Naive B cell (primary cell): ENCODE measurements at regions not wholly inside any gene's neighbourhood (a gene's known extent, or its start where the extent isn't known, plus 50 kb on each side); places are given as distances from the start of the nearest gene placed in this dataset.

Experiments used
- ATAC-seq, 2 donors: fragments of 150-1000 bp; cut with Tn5 transposase; 2 replicates each; pipeline ENCODE4 v1.10.0; 2021; ENCODE audit warnings: low read depth in 2 of 2, mild to moderate bottlenecking in 2 of 2, moderate library complexity in 2 of 2
- DNase-seq: peaks from one replicate; pipeline ENCODE4 v3.0.0; 2022
- H3K27ac Mint-ChIP-seq, 6 donors: one replicate each; pipeline ENCODE4 v1.8.0; 2020 to 2022; ENCODE audit warnings: mild to moderate bottlenecking in 6 of 6, mixed read lengths in 6 of 6, moderate library complexity in 5 of 6, inconsistent platforms in 2 of 6
- H3K27me3 Mint-ChIP-seq, 3 donors: one replicate each; pipeline ENCODE4 v1.8.0; 2021 to 2022; ENCODE audit warnings: mixed read lengths in 3 of 3, mild to moderate bottlenecking in 1 of 3
- H3K36me3 Mint-ChIP-seq, 2 donors: one replicate each; pipeline ENCODE4 v1.8.0; 2020 to 2022; ENCODE audit warnings: mixed read lengths in 2 of 2, inconsistent platforms in 1 of 2, mild to moderate bottlenecking in 1 of 2
- H3K4me1 Mint-ChIP-seq, 3 donors: one replicate each; pipeline ENCODE4 v1.8.0; 2020 to 2022; ENCODE audit warnings: mixed read lengths in 3 of 3, inconsistent platforms in 1 of 3, mild to moderate bottlenecking in 1 of 3, moderate library complexity in 1 of 3
- H3K4me3 Mint-ChIP-seq, 8 donors: one replicate each; pipeline ENCODE4 v1.8.0; 2020 to 2022; ENCODE audit warnings: mild to moderate bottlenecking in 8 of 8, mixed read lengths in 8 of 8, moderate library complexity in 8 of 8, inconsistent platforms in 2 of 8
- H3K9me3 Mint-ChIP-seq, 7 donors: one replicate each; pipeline ENCODE4 v1.8.0; 2020 to 2022; ENCODE audit warnings: mixed read lengths in 7 of 7, mild to moderate bottlenecking in 5 of 7, inconsistent platforms in 2 of 7, moderate library complexity in 1 of 7

DNA sequence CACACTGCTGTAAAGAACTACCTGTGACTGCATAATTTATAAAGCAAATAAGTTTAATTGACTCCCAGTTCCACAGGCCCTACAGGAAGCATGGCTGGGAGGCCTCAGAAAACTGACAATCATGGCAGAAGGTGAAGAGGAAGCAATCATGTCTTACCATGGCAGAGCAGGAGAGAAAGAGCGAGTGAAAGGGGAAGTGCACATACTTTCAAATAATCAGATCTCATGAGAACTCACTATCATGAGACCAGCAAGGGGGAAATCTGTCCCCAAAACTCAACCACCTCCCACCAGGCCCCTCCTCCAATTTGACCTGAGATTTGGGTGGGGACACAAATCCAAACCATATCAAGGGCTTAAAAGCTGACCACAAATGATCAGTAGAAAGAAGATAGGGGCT lies 493.2 kb downstream of the PTPRC start:
- ATAC-seq (peak; percentile 79 to 96), DNase-seq (peak; percentile 20)
- H3K36me3 Mint-ChIP-seq: peaks cover 0 to 10% of the 10 kb centered on the region in 2 donors
- peaks cover 4 to 15% (median 5%) of the 10 kb centered on the region in 7 donors for H3K9me3 Mint-ChIP-seq
- peaks cover 5 to 8% (median 5%) of the 10 kb centered on the region in 3 donors for H3K27me3 Mint-ChIP-seq
- H3K4me3 Mint-ChIP-seq: no peak overlapping the region
- H3K27ac Mint-ChIP-seq: peak overlapping the region in 3 of 6 donors; percentile 65 to 86 (median 84)
- peaks cover 5 to 12% (median 11%) of the 10 kb centered on the region in 3 donors for H3K4me1 Mint-ChIP-seq

DNA sequence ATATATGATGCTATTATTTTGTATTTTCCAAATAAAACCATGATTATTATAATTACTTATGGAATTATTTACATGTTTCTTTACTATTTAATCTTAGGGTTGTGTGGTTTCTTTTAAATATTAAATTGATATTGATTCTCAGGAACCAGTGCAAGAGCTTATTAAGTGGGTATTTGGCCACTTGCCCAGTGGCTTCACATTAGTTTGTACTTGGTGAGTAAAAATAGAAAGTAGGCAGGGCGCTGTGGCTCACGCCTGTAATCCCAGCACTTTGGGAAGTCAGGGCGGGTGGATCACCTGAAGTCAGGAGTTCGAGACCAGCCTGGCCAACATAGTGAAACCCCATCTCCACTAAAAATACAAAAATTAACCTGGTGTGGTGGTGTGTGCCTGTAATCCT lies 497.1 kb downstream of the PTPRC start:
- peaks cover 0 to 10% of the 10 kb centered on the region in 2 donors for H3K36me3 Mint-ChIP-seq
- DNase-seq (no peak), ATAC-seq (no peak)
- H3K27ac Mint-ChIP-seq: no peak overlapping the region
- H3K27me3 Mint-ChIP-seq: peaks cover 25 to 32% (median 27%) of the 10 kb centered on the region in 3 donors
- no peak overlapping the region for H3K4me3 Mint-ChIP-seq
- H3K4me1 Mint-ChIP-seq: peaks cover 5 to 12% (median 11%) of the 10 kb centered on the region in 3 donors
- peaks cover 4 to 15% (median 5%) of the 10 kb centered on the region in 7 donors for H3K9me3 Mint-ChIP-seq

DNA sequence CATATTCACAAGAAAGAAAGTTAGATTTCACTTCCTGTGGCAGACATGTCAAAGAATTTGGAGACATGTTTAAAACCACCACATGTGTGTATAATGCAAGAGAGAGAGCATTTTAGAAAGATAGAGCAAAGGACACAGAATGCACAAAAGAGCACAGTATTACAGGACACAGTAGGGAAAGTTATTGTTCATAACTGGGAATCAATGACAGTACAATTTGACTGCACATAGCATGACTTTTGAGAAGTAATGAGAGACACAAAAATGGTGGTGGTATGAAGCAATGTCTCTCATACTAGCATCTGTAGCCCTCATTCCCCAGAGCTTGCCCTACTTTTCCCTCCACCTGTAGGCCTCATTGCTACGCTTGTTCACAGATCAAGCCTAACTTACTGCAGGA lies 499.2 kb downstream of the PTPRC start:
- peaks cover 33 to 41% (median 35%) of the 10 kb centered on the region in 3 donors for H3K27me3 Mint-ChIP-seq
- no peak for DNase-seq
- peaks cover 0 to 1% (median 0%) of the 10 kb centered on the region in 7 donors for H3K9me3 Mint-ChIP-seq
- peak overlapping the region in 1 of 6 donors; percentile 39 for H3K27ac Mint-ChIP-seq
- no peaks in the 10 kb centered on the region for H3K36me3 Mint-ChIP-seq
- H3K4me1 Mint-ChIP-seq: no peaks in the 10 kb centered on the region
- no peak overlapping the region for H3K4me3 Mint-ChIP-seq
- ATAC-seq: no peak

DNA sequence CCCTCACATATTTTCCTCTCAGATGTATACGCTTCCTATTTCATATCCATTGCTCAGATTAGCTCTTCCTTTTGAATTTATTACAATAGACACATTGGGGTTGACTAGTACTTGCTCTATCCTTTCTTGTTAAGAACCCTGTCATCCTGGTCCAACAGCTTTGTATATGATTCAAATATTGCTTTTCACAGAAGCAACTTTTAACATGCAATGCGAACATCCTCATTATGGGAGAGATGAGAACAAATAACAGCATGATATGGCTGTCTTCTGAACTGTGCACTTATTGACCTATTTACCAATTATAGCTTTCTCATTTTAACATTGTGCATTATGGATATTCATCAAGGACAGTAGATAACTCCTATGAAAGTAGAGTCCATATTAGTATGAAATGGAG lies 510.8 kb downstream of the PTPRC start:
- DNase-seq: no peak
- ATAC-seq: no peak
- Mint-ChIP-seq H3K4me1 (peaks cover 14 to 16% (median 15%) of the 10 kb centered on the region in 3 donors), H3K4me3 (no peak overlapping the region), H3K36me3 (no peaks in the 10 kb centered on the region), H3K27ac (no peak overlapping the region), H3K27me3 (peaks cover 66 to 76% (median 67%) of the 10 kb centered on the region in 3 donors), H3K9me3 (no peaks in the 10 kb centered on the region)

DNA sequence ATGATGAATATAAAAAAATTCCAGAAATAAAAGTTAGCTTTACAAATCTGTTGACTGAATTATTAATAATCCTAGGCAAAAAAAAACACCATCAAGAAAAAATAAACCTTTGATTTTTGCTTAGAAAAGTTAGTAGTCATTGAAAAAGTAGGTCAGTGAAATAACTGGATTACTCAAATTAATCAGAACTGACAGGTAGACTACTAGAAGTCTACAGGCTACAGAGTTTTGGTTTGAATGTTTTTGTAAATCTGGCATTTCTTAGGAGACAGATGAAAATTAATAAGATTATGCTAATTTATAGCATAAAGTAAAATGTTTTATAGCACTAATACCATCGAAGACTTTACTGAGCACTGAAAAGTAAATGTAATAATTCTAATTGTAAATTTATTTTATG lies 511.9 kb downstream of the PTPRC start:
- no peak for ATAC-seq

DNA sequence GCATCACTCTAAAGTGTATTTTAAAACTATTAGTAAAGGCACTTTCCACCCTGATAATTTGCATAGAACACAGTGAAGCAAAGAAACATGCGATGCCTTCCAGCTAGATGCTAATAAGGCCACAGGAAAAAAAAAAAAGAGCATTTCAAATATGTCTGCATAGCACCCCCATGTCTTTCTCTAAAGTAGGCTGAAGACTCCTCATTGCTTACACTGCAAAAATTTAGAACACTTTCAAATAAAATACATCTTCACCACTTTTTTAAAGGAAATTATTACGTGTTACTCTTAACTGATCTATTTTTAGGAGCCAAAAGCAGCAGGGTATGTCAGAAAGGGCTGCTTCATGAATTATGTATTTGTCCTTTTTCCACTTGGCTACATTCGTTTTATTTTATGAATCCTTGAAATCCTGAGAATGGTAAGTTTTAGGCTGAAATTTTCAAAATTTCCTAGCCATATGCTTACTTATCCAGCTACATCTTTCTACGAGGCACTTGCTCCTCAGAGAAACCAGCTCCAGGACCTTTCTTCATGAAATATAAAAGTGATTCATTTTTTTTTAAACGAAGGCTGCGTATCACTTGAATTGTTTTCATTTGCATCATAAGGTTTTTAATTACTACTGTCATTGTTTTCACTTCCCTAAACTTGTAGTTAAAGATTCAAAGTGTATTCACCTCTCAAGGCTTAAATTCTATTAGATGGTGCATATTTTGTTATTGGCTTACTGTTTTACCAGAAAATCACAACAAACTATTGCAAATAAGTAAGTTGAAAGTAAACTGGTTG lies 513.0 kb downstream of the PTPRC start:
- Mint-ChIP-seq H3K4me1 (peaks cover 14 to 16% (median 15%) of the 10 kb centered on the region in 3 donors), H3K36me3 (no peaks in the 10 kb centered on the region), H3K27ac (peak overlapping the region in 3 of 6 donors; percentile 22 to 28 (median 26)), H3K9me3 (no peaks in the 10 kb centered on the region), H3K27me3 (peaks cover 64 to 65% (median 65%) of the 10 kb centered on the region in 3 donors), H3K4me3 (peak overlapping the region in 6 of 8 donors; percentile 5 to 75 (median 44))
- ATAC-seq: peak; percentile 89 to 90
- peak; percentile 62 for DNase-seq

More for the DNA sequence above, 511.9 kb downstream of the PTPRC start:
- peaks cover 66 to 73% (median 68%) of the 10 kb centered on the region in 3 donors for H3K27me3 Mint-ChIP-seq
- peaks cover 14 to 16% (median 15%) of the 10 kb centered on the region in 3 donors for H3K4me1 Mint-ChIP-seq
- H3K9me3 Mint-ChIP-seq: no peaks in the 10 kb centered on the region
- H3K36me3 Mint-ChIP-seq: no peaks in the 10 kb centered on the region
- no peak overlapping the region for H3K27ac Mint-ChIP-seq
- DNase-seq: no peak
- H3K4me3 Mint-ChIP-seq: no peak overlapping the region

DNA sequence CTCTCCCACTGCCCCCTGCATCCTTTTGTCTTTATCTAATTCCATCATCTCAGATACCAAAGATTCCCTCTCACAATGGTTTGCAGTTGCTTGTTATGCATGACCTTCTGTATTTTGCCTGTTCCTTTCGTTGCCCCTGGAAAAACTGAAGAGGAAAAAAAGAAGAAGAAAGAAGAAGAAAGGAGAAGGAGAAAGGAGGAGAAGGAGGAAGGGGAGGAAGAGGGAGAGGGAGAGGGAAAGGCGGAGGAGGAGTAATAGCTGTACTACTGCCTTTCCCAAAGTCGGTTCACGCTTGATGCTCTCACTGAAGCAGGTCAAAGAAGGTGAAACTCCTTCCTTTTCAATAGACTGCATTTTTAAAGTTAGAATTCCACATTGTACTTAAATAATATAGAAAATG lies 513.8 kb downstream of the PTPRC start:
- H3K4me3 Mint-ChIP-seq: no peak overlapping the region
- H3K9me3 Mint-ChIP-seq: no peaks in the 10 kb centered on the region
- ATAC-seq (no peak), DNase-seq (no peak)
- no peaks in the 10 kb centered on the region for H3K36me3 Mint-ChIP-seq
- peaks cover 65% of the 10 kb centered on the region in 3 donors for H3K27me3 Mint-ChIP-seq
- peaks cover 14 to 16% (median 15%) of the 10 kb centered on the region in 3 donors for H3K4me1 Mint-ChIP-seq
- peak overlapping the region in 2 of 6 donors; percentile 48 to 88 for H3K27ac Mint-ChIP-seq

DNA sequence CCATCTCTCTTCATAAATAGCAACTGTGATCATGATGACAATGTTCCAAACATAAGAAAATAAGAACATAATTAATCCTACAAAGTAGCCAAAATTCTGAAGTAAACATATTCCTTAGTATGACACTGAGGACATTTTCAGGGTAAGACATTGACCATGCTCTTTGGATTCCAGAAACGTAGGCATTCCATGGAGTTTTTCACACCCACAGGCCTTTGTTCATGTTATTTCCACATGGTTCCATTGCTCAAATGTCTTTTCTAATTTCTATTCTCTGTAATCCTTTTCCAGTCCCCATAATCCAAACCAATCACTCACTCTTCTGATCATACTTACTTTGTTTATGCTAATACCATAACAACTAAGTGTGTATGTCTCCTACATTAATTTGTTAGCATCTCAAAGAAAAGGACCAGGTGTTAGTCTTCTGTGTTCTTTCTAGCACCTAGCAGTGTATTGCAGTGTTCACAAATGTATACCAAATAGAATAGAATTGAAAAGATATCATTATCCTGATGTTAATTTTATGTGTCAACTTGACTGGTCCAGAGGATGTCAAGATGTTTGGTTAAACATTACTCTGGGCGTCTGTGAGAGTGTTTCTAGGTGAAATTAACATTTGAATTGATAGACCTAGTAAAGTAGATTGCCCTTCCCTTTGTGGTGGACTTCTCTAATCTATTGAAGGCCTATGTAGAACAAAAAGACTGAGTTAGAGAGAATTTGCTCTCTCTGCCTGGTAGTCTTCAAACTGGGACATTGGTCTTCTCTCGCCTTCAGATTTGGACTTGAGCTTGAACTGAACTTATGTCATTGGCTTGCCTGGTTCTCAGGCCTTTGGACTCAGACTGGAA lies 516.6 kb downstream of the PTPRC start:
- Mint-ChIP-seq H3K9me3 (peaks cover 0 to 1% (median 0%) of the 10 kb centered on the region in 7 donors), H3K36me3 (peaks cover 0 to 4% of the 10 kb centered on the region in 2 donors), H3K4me3 (no peak overlapping the region), H3K4me1 (peaks cover 15 to 18% (median 16%) of the 10 kb centered on the region in 3 donors), H3K27ac (no peak overlapping the region), H3K27me3 (peaks cover 57 to 68% (median 60%) of the 10 kb centered on the region in 3 donors)
- DNase-seq: no peak
- no peak for ATAC-seq

DNA sequence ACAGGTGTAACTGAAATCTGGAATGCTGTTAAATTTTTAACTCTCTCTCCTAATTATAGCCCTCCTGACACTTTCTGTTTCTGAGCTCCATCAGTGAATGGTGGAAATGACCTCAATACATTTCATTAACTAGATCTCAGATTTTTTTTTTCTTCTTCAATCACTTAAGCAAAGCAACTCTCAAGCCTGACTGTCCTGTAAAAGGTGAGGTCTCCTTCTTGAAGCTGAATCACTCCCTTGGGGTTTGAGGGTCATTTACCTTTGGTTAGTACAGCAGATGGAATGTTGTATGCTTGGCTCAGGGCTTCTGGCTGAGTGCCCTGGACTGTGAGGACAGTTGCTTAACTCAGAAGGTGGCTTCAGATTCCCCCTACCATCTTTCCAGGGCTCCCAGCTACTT lies 518.7 kb downstream of the PTPRC start:
- H3K27me3 Mint-ChIP-seq: peaks cover 46 to 67% (median 64%) of the 10 kb centered on the region in 3 donors
- no peak overlapping the region for H3K4me3 Mint-ChIP-seq
- H3K4me1 Mint-ChIP-seq: peaks cover 10 to 19% (median 15%) of the 10 kb centered on the region in 3 donors
- no peak for ATAC-seq
- DNase-seq: no peak
- no peak overlapping the region for H3K27ac Mint-ChIP-seq
- peaks cover 0 to 9% of the 10 kb centered on the region in 2 donors for H3K36me3 Mint-ChIP-seq
- peaks cover 0 to 6% (median 0%) of the 10 kb centered on the region in 7 donors for H3K9me3 Mint-ChIP-seq

DNA sequence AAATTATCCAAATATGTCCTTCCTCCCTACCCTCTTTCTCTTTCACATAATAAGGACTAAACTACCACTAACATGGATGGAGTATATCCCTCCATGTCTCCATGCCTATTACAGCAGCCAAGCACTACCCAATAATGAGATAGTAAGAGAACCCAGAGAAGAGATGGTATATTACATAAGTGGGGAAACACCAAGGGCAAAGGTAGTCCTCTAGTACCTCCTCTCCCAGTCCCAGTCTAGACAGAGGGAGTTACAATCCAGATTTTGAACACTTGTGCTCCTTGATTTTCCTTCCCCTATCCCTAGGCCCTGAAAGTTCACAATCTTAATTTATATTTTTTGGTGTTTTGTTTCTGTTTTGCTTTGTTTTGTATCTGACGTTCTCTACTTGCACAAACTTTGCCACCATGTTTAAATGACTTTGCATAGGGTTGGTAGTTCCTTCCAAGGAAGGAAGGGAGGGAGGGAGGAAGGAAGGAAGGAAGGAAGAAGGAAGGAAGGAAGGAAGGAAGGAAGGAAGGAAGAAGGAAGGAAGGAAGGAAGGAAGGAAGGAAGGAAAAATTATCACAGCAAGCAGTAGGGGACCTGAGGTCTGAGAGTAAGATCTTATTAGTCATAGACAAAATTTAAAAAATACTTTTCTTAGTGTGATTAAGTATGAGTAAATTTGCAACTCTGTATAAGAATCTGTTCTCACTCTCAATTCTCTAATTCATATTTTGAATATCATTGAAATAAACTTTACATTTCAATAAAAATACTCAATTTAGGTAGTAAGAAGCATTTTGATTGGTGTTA lies 521.9 kb downstream of the PTPRC start:
- H3K9me3 Mint-ChIP-seq: peaks cover 0 to 6% (median 0%) of the 10 kb centered on the region in 7 donors
- H3K4me3 Mint-ChIP-seq: peak overlapping the region in 3 of 8 donors; percentile 42 to 72 (median 69)
- no peak for DNase-seq
- peak overlapping the region in 1 of 6 donors; percentile 59 for H3K27ac Mint-ChIP-seq
- H3K4me1 Mint-ChIP-seq: peaks cover 12 to 18% (median 12%) of the 10 kb centered on the region in 3 donors
- H3K27me3 Mint-ChIP-seq: peaks cover 50 to 72% (median 69%) of the 10 kb centered on the region in 3 donors
- no peak for ATAC-seq
- peaks cover 0 to 9% of the 10 kb centered on the region in 2 donors for H3K36me3 Mint-ChIP-seq

DNA sequence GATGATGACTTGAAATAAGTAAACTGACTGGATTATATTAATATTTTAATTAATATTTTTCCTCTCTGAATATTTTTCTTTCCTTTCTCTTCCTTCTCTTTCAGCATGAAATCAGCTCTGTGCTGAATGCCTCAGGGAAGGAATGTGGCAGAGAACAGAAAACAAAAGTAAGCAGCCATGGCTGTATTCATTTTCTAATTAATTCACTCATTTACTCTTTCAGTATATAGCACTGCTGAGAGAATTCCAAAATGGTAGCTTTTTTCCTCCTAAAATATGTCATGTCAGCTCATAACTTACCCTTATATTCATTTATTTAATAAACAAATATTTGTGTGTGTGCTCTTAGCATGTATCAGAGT lies 522.5 kb downstream of the PTPRC start:
- DNase-seq (no peak), ATAC-seq (no peak)
- Mint-ChIP-seq H3K4me3 (peak overlapping the region in 1 of 8 donors; percentile 11), H3K27me3 (peaks cover 52 to 69% (median 64%) of the 10 kb centered on the region in 3 donors), H3K4me1 (peaks cover 12 to 18% (median 12%) of the 10 kb centered on the region in 3 donors), H3K27ac (no peak overlapping the region), H3K36me3 (peaks cover 0 to 9% of the 10 kb centered on the region in 2 donors), H3K9me3 (peaks cover 0 to 6% (median 0%) of the 10 kb centered on the region in 7 donors)

DNA sequence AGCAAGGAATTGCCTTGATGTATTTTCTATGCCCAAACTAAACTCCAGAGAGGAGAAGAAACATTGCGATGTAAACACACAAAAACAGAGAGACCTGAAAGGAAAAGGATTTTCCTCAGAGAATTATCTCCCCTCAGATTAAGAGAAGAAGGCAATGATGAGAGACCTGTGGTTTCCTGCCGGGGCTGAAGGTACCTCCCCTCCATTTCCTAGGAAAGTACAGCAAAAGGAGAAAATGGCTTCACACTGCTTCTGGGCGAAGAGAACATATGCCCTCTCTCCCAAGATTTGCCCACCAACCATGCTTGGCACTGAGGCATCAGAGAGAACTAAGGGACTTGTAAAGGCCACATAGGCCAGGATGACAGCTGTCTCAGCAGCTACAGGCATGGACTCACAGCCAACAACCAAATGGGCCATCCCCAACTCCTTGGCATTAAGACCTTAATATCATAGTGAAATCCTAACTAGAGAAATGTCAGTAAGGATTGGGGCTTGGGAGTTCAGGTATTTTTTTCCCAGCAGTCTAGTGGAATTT lies 523.0 kb downstream of the PTPRC start:
- Mint-ChIP-seq H3K4me1 (peaks cover 12 to 18% (median 12%) of the 10 kb centered on the region in 3 donors), H3K9me3 (peaks cover 0 to 6% (median 0%) of the 10 kb centered on the region in 7 donors), H3K4me3 (peak overlapping the region in 4 of 8 donors; percentile 17 to 75 (median 42)), H3K27me3 (peaks cover 50 to 65% (median 60%) of the 10 kb centered on the region in 3 donors), H3K27ac (no peak overlapping the region), H3K36me3 (peaks cover 0 to 9% of the 10 kb centered on the region in 2 donors)
- ATAC-seq (peak; percentile 40 to 41), DNase-seq (no peak)
